Loucy (cell line): ENCODE measurements at regions not wholly inside any gene's neighbourhood (a gene's known extent, or its start where the extent isn't known, plus 50 kb on each side); places are given as distances from the start of the nearest gene placed in this dataset.
A peak's percentile ranks its signal among the peaks of the same experiment; 100 is the strongest.

Source experiments
- H2AFZ ChIP-seq: fragments of 200-600 bp; sonication (generic); 2 replicates; pipeline ENCODE4 v1.6.0; 2016; ENCODE audit warnings: antibody characterized with exemption, mild to moderate bottlenecking, low read length, moderate library complexity
- H3F3A ChIP-seq: fragments of 200-600 bp; 2 replicates; pipeline ENCODE4 v1.6.0; 2016; ENCODE audit warnings: antibody characterized with exemption, low read depth, mild to moderate bottlenecking
- H3K27me3 ChIP-seq: fragments of 200-600 bp; sonication (generic); 2 replicates; pipeline ENCODE4 v1.6.1; 2014; ENCODE audit warnings: low read length, mild to moderate bottlenecking; ENCODE audit not compliant: insufficient read depth, poor library complexity, severe bottlenecking
- H3K36me3 ChIP-seq: fragments of 200-600 bp; sonication (generic); 2 replicates; pipeline ENCODE4 v1.6.1; 2016; ENCODE audit warnings: low read length; ENCODE audit not compliant: insufficient read depth
- H3K4me1 ChIP-seq: fragments of 200-600 bp; sonication (generic); 2 replicates; pipeline ENCODE4 v1.5.1; 2014; ENCODE audit warnings: low read length, mild to moderate bottlenecking; ENCODE audit not compliant: insufficient read depth, poor library complexity, severe bottlenecking
- H3K4me2 ChIP-seq: fragments of 200-600 bp; sonication (generic); 2 replicates; pipeline ENCODE4 v1.6.0; 2014; ENCODE audit warnings: antibody characterized with exemption, low read length, low read depth, mild to moderate bottlenecking; ENCODE audit not compliant: poor library complexity, severe bottlenecking
- H3K4me3 ChIP-seq: fragments of 200-600 bp; sonication (generic); 2 replicates; pipeline ENCODE4 v1.5.1; 2014; ENCODE audit warnings: low read length, mild to moderate bottlenecking, mixed read lengths; ENCODE audit not compliant: poor library complexity, severe bottlenecking
- H3K79me2 ChIP-seq: fragments of 200-600 bp; sonication (generic); 2 replicates; pipeline ENCODE4 v1.6.1; 2014; ENCODE audit warnings: low read length; ENCODE audit not compliant: insufficient read depth
- H3K9ac ChIP-seq: fragments of 200-600 bp; sonication (generic); 2 replicates; pipeline ENCODE4 v1.6.0; 2014; ENCODE audit warnings: mild to moderate bottlenecking, low read depth, low read length, moderate library complexity; ENCODE audit not compliant: poor library complexity, severe bottlenecking
- H3K9me2 ChIP-seq: fragments of 200-600 bp; sonication (generic); replicated peaks from 2 replicates; pipeline ENCODE4 v1.6.1; 2016; ENCODE audit warnings: low read depth, low read length, mixed read lengths
- H3K9me3 ChIP-seq: fragments of 200-600 bp; sonication (generic); 2 replicates; pipeline ENCODE4 v1.6.1; 2014; ENCODE audit warnings: mild to moderate bottlenecking, antibody characterized with exemption, low read length, low read depth; ENCODE audit not compliant: insufficient read depth
- H4K20me1 ChIP-seq: fragments of 200-600 bp; sonication (generic); 2 replicates; pipeline ENCODE4 v1.6.0; 2014; ENCODE audit warnings: antibody characterized with exemption, low read length, mild to moderate bottlenecking; ENCODE audit not compliant: insufficient read depth, poor library complexity, severe bottlenecking
- EZH2phosphoT487 ChIP-seq: fragments of 200-600 bp; IDR thresholded peaks from 2 replicates; pipeline ENCODE4 v1.6.1; 2018; ENCODE audit warnings: antibody characterized with exemption, mild to moderate bottlenecking, moderate library complexity, borderline replicate concordance
- TF ChIP-seq, protein P1 (sequence below): fragments of 200-600 bp; sonication (generic); conservative IDR thresholded peaks from 2 replicates; pipeline ENCODE4 v1.5.1; 2014; ENCODE audit warnings: mild to moderate bottlenecking, antibody characterized with exemption, low read length

DNA sequence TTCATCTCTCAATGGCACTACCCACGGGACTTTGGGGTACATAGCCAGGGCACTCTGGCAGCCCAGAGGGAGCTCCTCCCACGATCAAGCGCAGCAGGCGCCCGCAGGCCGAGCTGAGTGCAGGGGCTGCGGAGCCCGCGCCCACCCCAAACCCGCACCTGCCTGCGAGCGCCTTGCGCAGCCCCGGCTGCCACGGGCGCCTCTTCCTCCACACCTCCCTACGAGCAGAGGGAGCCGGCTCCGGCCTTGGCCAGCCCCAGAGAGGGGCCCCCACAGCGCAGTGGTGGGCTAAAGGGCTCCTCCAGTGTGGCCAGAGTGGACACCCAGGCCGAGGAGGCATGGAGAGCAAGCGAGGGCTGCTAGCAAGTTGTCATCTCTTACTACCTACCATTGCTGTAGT lies 165.2 kb downstream of the UBE2E3 start:
- Histone ChIP-seq H3K27me3 (no peaks in the 10 kb centered on the region), H3K4me1 (peaks cover 64% of the 10 kb centered on the region), H3K4me3 (no peak overlapping the region), H3K36me3 (no peaks in the 10 kb centered on the region), H3K79me2 (peaks cover 36% of the 10 kb centered on the region), H4K20me1 (no peaks in the 10 kb centered on the region), H2AFZ (no peak overlapping the region), H3K4me2 (no peak overlapping the region), H3K9me2 (no peaks in the 10 kb centered on the region), H3K9me3 (no peaks in the 10 kb centered on the region), H3K9ac (no peak overlapping the region), H3F3A (no peaks in the 10 kb centered on the region)
- no peak for TF ChIP-seq EZH2phosphoT487
- TF ChIP-seq, protein P1, sequence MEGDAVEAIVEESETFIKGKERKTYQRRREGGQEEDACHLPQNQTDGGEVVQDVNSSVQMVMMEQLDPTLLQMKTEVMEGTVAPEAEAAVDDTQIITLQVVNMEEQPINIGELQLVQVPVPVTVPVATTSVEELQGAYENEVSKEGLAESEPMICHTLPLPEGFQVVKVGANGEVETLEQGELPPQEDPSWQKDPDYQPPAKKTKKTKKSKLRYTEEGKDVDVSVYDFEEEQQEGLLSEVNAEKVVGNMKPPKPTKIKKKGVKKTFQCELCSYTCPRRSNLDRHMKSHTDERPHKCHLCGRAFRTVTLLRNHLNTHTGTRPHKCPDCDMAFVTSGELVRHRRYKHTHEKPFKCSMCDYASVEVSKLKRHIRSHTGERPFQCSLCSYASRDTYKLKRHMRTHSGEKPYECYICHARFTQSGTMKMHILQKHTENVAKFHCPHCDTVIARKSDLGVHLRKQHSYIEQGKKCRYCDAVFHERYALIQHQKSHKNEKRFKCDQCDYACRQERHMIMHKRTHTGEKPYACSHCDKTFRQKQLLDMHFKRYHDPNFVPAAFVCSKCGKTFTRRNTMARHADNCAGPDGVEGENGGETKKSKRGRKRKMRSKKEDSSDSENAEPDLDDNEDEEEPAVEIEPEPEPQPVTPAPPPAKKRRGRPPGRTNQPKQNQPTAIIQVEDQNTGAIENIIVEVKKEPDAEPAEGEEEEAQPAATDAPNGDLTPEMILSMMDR: no peak

- TF ChIP-seq, protein P1: no peak
- no peak for TF ChIP-seq EZH2phosphoT487
- no peaks in the 10 kb centered on the region for H3F3A ChIP-seq
- peaks cover 36% of the 10 kb centered on the region for H3K79me2 ChIP-seq
- no peak overlapping the region for H3K9ac ChIP-seq
- no peaks in the 10 kb centered on the region for H3K27me3 ChIP-seq
- no peaks in the 10 kb centered on the region for H4K20me1 ChIP-seq
- H3K4me1 ChIP-seq: peaks cover 59% of the 10 kb centered on the region
- no peaks in the 10 kb centered on the region for H3K36me3 ChIP-seq
- H3K9me2 ChIP-seq: no peaks in the 10 kb centered on the region
- no peak overlapping the region for H3K4me3 ChIP-seq
- no peaks in the 10 kb centered on the region for H3K9me3 ChIP-seq
- no peak overlapping the region for H2AFZ ChIP-seq
- H3K4me2 ChIP-seq: peak overlapping the region; percentile 20
Measured at GRCh38 chr2:181146171-181146570, 165.8 kb downstream of the UBE2E3 start.

GRCh38 chr2:181149056-181149455 lies 168.7 kb downstream of the UBE2E3 start:
- Histone ChIP-seq H3K27me3 (no peaks in the 10 kb centered on the region), H3K36me3 (no peaks in the 10 kb centered on the region), H3K9me2 (no peaks in the 10 kb centered on the region), H3K4me1 (peaks cover 60% of the 10 kb centered on the region), H3K9ac (no peak overlapping the region), H3K4me3 (peak overlapping the region; percentile 7), H2AFZ (no peak overlapping the region), H3K9me3 (no peaks in the 10 kb centered on the region), H3K4me2 (peak overlapping the region; percentile 58), H3F3A (no peaks in the 10 kb centered on the region), H4K20me1 (no peaks in the 10 kb centered on the region), H3K79me2 (peaks cover 20% of the 10 kb centered on the region; the same call in 1 of the 2 replicates)
- TF ChIP-seq, protein P1: no peak
- TF ChIP-seq EZH2phosphoT487: no peak
